Right ventricle myocardium inferior (tissue), 1 donor: ENCODE measurements at regions not wholly inside any gene's neighbourhood (a gene's known extent, or its start where the extent isn't known, plus 50 kb on each side); places are given as distances from the start of the nearest gene placed in this dataset.

Experiments
- ATAC-seq: fragments of 200-7000 bp; cut with Tn5 transposase; one replicate; pipeline ENCODE4 v1.9.1; 2020; ENCODE audit warnings: mild to moderate bottlenecking, moderate library complexity
- DNase-seq: peaks from one replicate; pipeline ENCODE4 v3.0.0; 2021; ENCODE audit errors: missing footprints
- intact Hi-C: fragments of 100-400 bp; cut with DNase I; formaldehyde crosslinking; loops from one replicate; pipeline ENCODE4 v1.11.0; 2022
- donor health status: DM: no; HTN: yes; CAD: no; lungs with severe emphysema.

- no peak for ATAC-seq
- intact Hi-C loops = no loop called here
- no peak for DNase-seq
Measured at GRCh38 chr6:56407883-56408410, 160.6 kb upstream of the COL21A1 start.

DNA sequence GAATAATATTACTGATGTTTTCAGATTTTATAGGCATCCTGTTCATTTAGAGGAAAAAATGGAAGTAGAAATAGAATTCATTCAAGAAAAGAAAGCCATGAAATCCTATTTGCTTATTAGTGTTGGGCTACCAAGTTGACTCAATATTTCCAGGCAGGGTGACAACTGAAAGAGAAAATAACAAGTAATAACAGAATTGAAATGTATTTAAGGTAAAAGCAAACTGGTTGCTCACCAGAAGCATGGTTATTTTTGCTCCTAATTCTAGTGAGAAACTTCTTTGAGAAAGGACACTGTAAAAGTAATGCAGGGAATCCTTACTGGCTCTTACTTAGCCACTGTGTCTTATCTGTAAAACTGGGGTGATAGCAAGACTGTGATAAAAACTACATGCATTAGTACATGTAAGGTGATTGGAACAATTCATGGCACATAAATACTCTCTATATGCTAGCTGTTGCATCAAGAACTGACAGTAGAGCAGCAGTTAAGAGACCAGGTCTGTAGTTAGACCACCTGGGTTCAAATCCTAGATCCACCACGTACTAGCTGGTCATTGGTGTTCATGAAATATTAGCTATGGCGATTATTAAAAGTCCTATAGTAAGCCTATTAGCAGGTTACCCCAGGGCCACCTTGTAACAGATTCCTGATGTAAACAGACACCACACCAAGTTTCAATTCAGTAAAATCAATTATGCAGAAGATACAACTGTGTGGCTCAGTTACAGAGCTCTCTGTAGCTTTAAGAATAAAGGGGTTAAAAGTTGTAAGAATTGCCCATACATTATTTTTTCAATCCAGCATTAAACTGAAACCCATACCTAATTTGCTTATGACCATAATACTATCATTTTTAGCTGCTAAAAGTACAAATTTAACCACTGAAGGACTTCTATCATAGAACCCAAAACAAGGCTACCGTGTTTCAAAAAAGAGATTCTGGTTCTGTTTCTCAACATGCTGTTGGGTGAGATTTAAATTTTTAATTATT, 159.2 kb upstream of the COL21A1 start:
- DNase-seq = no peak
- no peak for ATAC-seq
- intact Hi-C loops = no loop called here

DNA sequence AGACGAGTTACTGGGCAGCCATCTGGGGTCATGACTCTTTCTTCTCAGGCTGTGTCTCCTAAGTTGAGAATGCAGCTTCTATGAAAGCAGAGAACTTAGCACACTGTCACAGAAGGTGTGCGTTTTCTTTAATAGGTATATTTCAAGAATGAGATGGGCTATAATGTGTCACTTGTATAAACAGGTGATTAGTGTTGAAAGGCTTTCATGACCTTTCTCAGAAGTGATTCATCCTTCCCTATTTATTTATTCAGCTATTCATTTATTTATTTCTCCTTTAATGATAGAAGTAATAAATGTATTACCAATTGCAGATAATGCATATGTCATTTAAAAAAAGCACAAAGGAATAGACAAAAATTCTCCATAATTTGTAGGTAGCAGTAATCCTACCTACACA, 157.2 kb upstream of the COL21A1 start:
- intact Hi-C loops = no loop called here
- no peak for DNase-seq
- ATAC-seq = no peak

GRCh38 chr6:56403745-56404144, 156.4 kb upstream of the COL21A1 start:
- no peak for DNase-seq
- ATAC-seq = peak; percentile 62
- intact Hi-C loops = no loop called here

DNA sequence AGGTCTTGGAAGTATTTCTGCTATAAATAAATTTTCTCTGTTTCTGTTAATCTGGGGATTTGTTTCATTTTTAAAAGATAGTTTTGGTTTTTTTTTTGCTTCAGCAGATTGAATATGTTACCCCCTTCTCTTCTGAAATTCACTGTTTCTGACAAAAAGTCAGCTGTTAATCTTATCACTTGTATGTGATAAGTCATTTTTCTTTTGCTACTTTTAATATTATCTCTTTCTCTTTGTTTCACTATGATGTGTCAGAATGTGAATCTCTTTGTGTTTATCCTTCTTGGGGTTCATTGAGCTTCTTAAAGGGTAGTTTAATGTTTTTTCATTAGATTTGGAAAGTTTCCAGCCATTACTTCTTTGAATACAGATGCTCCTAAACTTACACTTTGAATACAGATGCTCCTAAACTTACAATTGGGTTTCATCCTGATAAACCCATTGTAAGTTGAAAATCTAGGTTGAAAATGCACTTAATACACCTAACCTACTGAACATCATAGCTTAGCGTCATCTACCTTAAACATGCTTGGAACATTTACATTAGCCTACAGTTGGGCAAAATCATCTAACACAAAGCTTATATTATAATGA, 154.2 kb upstream of the COL21A1 start:
- DNase-seq (no peak), ATAC-seq (no peak)
- intact Hi-C loops = no loop called here

- no peak for ATAC-seq
- intact Hi-C loops = no loop called here
- DNase-seq = no peak
Measured at GRCh38 chr6:56400273-56400672, 152.9 kb upstream of the COL21A1 start.

GRCh38 chr6:56399672-56400263, 152.4 kb upstream of the COL21A1 start:
- ATAC-seq (no peak), DNase-seq (no peak)
- intact Hi-C loops = no loop called here

- ATAC-seq (no peak), DNase-seq (no peak)
- intact Hi-C loops = no loop called here
Measured at GRCh38 chr6:56399250-56399671, 151.9 kb upstream of the COL21A1 start.

- ATAC-seq (no peak), DNase-seq (no peak)
- intact Hi-C loops = no loop called here
Measured at GRCh38 chr6:56396435-56396834, 149.1 kb upstream of the COL21A1 start.

DNA sequence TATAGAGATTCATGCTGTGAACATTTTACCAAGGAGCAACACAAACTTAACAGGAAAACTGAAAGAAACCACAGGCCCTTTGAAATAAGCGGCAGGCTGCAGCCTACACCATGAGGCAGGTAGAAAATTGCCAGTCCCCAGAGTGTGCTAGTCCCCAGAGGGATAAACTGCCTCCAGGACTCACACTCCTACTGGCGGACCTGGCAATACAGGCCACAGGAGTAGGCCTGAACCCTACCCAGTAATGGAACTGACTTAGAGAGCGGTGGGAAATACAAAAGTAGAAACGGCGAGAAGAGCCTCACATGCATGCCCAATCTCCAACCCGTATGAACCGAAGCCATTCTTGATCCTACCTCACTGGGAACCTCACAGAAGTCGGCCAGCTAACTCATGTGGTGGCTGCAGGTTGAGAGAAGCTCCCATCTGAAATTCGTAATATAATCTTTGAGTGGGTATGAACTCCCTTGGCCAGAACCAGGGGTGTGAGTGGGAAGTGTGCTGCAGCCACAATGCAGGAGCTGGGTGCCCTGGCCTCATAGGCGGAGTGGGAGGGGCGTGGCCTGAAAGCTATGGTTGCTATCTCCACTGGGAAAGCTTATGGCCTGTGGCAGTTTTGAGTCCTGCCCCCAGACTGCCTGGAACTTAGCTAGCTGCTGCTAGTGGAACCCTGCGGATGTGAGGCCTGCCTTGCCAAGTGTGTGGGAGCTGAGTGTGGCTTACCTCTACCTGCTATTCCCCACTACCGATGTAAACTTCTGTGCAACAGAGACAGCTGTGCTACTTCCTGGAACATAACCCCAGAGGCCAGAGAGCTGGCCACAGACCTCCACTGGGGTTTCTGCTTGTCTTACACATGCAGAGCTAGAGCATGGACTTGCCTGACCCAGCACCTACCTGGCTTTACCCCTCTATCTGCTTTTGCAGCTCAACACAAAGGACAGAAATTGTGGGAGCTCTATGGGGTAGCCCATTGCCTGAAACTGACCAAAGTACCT, 146.5 kb upstream of the COL21A1 start:
- ATAC-seq (no peak), DNase-seq (no peak)
- intact Hi-C loops = no loop called here

- ATAC-seq = peak; percentile 83
- intact Hi-C loops = no loop called here
Measured at GRCh38 chr6:56388415-56388755, 141.0 kb upstream of the COL21A1 start.

DNA sequence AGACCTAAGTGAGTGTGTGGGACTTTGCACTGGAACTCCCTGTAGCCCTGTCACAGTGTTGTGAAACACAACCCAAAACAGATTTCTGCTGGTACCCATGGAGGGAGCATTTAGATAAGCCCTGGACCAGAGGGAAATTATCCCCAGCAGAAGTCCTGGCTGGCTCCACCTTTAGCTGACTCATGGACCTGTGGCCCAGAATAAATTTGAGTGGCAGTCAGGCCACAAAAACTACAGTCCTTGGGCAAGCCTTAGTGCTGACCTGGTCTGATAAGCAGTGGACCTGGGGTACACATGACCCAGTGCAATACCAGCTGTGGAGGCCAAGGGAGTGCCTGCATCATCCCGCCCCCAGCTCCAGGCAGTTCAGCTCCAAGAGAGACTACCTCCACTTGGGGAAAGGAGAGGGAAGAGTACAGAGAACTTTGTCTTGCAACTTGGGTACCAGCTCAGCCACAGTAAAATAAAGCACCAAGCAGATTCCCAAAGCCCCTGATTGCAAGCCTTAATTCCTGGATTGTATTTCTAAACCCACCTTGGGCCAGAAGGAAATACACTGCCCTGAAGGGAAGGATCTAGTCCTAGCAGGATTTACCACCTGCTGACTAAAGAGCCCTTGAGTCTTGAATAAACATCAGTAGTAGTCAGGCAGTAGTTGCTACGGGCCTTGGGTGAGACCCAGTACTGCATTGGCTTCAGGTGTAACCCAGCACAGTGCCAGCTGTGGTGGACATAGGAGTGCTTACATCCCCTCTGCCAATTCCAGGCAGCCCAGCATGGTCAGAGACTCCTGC, 140.4 kb upstream of the COL21A1 start:
- DNase-seq (no peak), ATAC-seq (peak; percentile 73)
- intact Hi-C loops = no loop called here

More at GRCh38 chr6:56388415-56388755, 141.0 kb upstream of the COL21A1 start:
- DNase-seq = no peak

DNA sequence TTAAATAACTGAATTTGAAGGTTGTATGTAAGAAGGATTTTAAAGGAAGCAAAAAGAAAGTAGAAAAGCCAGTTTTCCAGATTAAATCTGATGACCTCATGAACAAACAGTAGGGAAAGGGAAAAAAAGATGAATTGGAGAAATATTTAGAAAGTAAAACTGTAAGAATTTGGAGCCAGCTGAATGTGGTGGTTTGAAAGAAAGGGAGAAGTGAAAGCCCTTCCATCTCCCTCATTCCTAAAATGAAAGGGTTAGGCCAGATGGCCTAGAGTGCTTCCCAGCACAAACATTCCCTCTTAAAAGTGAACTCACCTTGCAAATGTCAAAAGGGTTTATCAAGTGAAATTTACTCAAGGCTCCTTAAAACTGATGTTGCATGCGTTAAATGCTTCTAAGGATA, 139.3 kb upstream of the COL21A1 start:
- no peak for DNase-seq
- ATAC-seq = no peak
- intact Hi-C loops = no loop called here

- DNase-seq (no peak), ATAC-seq (no peak)
- intact Hi-C loops = no loop called here
Measured at GRCh38 chr6:56385981-56386593, 138.7 kb upstream of the COL21A1 start.

- DNase-seq (no peak), ATAC-seq (no peak)
- intact Hi-C loops = no loop called here
Measured at GRCh38 chr6:56383160-56383559, 135.8 kb upstream of the COL21A1 start.

GRCh38 chr6:56382416-56382940, 135.1 kb upstream of the COL21A1 start:
- DNase-seq = no peak
- intact Hi-C loops = no loop called here
- ATAC-seq = no peak

DNA sequence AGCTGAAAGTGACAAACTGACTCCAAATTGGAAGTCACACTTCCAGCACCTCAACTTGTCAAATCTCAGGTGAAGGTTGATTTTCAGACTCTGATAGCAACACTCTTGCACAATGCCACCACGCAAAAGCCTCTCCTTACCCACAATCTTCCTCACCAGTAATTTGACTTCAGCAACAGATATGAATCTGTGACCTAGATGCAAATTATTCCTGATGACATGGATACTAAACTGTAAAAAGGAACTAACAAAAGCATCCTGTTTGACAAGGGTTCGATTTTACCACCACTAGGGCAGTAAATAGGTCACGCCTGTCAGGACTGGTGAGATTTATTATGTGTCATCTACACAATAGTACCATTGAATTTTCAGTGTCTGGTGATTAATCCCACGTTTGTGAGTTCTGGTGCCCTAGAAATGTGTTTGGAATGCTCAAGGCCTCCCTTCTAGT, 134.4 kb upstream of the COL21A1 start:
- DNase-seq (no peak), ATAC-seq (no peak)
- intact Hi-C loops = no loop called here
